ENCODE measurements at regions not wholly inside any gene's neighbourhood (a gene's known extent, or its start where the extent isn't known, plus 50 kb on each side); places are given as distances from the start of the nearest gene placed in this dataset.

DNA sequence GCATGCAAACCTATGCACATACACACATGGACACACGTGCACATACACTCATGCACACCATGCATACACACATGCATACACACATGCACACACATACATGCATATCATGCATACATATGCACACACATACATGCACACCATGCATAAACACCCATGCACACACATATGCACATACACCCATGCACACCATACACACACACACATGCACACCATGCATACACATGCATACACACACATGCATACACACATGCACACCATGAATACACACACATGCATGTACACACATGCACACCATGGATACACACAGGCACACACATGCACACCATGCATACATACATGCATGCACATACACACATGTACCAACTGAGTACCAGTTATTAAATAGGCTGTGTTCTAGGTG, 543.3 kb upstream of the EEF2KMT start:
- TF ChIP-seq POLR2AphosphoS5 (IDR thresholded peaks at IDR 0.05; ENCODE audit: low read depth, low read length) (no peak), SIN3A (IDR thresholded peaks at IDR 0.05; ENCODE audit: borderline replicate concordance, insufficient read depth, low read length) (no peak), TAF1 (IDR thresholded peaks at IDR 0.05; ENCODE audit: borderline replicate concordance, insufficient read depth, low read length) (no peak)
